HuH-7 (cell line): ENCODE measurements at regions not wholly inside any gene's neighbourhood (a gene's known extent, or its start where the extent isn't known, plus 50 kb on each side); places are given as distances from the start of the nearest gene placed in this dataset.
"Not testable (repeated sequence)": the region's sequence is repeated elsewhere in the genome, so short reads cannot be mapped to it uniquely, and the experiment has no call there.

Source experiments
- DNase-seq: peaks from one replicate; pipeline ENCODE4 v3.0.0; 2011; ENCODE audit warnings: low spot score

DNA sequence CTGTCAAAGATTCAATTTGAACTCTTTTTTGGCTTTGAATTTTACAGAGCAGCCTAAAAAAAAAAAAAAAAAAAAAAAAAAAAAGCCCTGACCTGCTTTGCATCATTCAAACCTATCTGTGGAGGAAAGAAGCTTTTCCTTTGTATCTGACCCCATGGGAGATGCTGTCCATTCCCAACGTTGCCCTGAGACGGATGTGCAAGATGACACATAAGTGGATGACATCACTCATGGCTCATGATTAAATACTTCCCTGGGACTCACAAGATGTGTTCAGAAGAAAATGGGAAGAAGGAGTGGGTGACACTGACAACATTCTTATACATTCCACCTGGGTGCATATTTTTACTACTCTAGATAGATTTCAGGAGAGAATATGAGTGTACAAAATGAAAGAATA is 245.7 kb upstream of the ELAVL2 start:
- no peak for DNase-seq

DNA sequence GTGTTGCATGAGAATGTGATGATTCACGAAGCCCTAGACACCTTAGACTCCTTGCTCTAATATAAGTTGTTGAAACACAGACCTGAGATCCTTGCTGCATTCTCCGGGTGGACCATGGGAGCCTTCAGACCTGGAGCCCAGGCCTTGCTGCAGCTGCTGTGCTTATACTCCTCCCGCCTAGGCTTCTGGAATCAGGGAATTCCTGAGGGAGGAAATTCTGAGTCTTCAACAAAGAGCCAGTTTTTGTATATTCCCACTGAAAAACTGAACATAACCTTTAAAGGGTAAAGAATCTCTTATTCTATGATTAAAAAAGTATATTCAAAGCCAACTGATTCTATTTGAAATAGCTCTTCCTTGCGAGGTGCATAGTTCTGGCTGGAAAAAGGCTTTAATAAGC is 245.1 kb upstream of the ELAVL2 start:
- no peak for DNase-seq

- DNase-seq: not testable (repeated sequence)
Measured at GRCh38 chr9:24067107-24067506, 241.1 kb upstream of the ELAVL2 start.

- no peak for DNase-seq
Measured at GRCh38 chr9:24059651-24060050, 233.6 kb upstream of the ELAVL2 start.

- DNase-seq: no peak
Measured at GRCh38 chr9:24051587-24051986, 225.5 kb upstream of the ELAVL2 start.

- not testable (repeated sequence) for DNase-seq
Measured at GRCh38 chr9:24050239-24050638, 224.2 kb upstream of the ELAVL2 start.

- no peak for DNase-seq
Measured at GRCh38 chr9:24045150-24045549, 219.1 kb upstream of the ELAVL2 start.

DNA sequence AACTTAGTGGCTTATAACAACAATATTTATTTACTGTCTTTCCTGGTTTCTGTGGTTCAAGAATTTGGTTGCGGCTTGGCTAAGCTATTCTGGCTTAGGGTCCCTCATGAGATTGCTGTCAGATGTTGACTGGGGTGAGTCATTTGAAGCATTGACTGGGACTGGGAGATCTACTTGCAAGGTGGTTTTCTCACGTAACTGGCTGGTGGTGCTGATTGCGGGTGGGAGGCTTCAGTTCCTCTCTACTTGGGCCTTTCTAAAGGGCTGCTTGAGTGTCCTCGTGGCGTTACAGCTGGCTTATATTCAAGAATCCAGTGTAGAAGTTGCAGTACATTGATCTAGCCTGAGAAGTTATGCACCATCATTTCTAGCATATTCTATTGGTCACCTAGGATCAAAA is 218.5 kb upstream of the ELAVL2 start:
- no peak for DNase-seq

DNA sequence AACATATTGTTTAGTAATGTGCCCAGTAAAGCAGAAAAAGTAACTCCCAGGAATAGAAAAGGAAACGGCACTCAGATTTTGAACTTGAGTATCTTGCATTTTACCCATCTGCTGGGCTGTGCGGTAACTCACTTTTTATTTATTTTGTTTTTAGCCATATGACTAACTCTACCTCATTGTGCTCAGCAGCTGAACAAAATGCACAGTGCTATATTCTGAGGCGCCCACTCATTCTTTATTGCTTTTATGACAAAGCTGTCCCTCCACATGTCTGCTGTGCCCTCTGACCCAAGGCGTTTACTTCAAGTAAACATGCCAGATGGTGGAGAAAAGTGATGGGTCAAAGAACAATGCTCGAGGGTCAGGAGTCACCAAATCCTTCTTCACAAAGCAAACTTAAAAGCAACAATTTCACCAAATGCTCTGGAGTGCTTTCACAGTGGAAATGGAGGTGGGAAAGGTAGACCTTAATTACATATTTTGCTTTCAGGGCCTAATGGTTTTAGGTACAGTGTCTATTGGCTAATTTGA is 215.2 kb upstream of the ELAVL2 start:
- no peak for DNase-seq

GRCh38 chr9:24036459-24036858 is 210.4 kb upstream of the ELAVL2 start:
- no peak for DNase-seq

DNA sequence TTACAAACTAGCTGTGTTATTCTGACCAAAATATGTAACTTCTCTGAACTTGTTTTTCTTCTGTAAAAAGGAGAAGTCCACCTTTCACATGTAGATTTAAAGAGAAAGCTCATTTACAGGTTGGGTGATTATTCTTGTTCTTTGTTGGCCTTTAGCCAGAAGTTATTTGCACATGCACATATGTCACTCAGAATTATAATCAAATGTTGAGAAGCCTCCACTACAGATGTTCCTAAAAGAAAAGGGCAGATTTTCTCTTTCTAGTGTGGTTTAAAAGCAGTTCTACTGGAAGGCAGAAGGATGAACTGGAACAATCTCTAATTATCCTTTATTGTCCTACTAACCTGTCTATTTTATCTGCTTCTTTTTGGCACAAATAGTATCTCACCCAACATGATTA is 209.8 kb upstream of the ELAVL2 start:
- DNase-seq: no peak

DNA sequence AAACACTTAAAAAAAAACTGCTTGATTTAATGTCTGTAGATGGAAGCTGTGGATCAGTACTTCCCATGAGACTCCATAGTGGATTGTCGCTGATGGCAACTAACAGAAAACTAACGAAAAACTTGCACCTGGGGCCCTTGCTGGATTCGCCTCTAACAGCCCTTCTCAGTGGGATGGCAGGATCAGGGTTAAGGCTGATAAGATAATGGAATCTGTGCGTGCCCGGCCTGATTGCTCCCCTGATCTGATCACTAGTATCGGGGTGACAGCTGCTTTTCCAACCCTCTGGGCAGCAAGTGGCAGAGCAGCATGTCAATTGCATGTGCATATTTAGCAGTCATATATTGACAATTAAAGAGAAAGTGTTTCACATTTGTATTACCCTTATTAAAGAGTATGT is 185.8 kb upstream of the ELAVL2 start:
- DNase-seq: no peak

DNA sequence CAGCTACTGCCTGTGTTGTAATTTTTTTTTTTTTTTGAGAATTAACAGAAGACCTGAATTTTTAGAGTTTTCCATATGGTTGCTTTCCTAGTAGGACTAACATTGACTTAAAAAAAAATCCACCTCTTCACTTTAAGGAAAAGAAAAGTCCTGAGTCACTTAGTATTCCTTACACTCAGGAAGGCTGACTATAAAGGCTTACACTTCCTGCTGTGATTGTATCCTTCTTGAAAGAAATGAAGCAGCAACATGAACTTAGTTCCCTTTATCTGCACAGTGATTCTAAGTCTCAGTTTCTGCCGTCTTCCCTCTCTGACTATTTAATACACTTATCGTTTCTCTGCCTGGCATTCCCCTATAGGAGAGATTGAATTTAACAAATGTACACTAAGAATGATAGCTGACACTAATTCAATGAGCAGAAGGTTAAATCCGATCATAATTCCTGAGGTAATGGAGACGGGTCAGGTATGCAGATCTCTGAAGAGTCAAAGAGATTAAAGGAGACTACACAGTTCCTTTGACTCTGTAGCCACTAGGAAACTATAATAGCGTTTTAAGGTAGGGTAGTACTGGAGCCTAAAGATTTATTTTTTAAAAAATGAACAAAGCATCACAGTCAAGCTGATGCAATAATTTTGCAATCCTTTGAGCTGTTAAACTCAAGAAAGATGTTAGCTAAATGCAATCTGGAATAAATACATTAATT is 185.1 kb upstream of the ELAVL2 start:
- DNase-seq: no peak

GRCh38 chr9:24009322-24009721 is 183.3 kb upstream of the ELAVL2 start:
- no peak for DNase-seq

DNA sequence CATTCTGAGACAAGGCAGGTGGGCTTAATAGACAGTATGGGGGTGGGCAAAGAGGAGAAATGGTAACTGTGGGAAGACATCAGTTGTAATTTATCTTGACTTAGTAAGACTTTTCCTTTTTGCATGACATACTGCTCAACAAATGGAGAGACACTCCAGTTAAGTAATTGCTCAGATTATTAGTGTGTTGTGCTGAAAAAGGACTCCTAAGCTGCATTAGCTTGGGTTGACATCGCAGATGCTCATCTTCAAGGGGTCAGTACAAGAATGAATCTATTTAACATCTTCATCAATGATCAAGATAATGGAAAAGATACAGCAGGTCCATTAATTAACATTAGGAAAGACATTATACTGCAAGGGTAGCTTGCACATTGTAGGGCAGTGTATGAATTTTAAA is 181.1 kb upstream of the ELAVL2 start:
- DNase-seq: no peak

- DNase-seq: not testable (repeated sequence)
Measured at GRCh38 chr9:23991874-23992273, 165.8 kb upstream of the ELAVL2 start.

DNA sequence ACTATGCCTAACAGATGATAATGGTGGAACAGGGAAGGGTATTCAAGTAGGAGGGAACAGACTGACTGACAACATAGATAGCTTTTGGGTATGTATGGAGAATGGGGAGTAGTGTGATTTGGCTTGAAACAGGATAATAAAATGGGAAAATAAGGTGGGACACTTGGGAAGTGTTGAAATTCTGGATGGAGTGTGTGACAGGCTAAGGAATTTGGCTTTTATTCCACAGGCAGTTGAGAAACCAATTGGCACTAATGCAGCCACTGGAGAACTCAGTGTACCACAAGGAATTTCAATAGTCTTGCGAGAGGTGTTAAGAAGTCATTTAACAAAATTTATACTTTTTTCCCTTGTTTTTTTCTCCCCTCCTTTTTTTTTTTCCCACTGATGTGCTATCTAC is 153.5 kb upstream of the ELAVL2 start:
- no peak for DNase-seq

- no peak for DNase-seq
Measured at GRCh38 chr9:23962101-23962500, 136.1 kb upstream of the ELAVL2 start.

GRCh38 chr9:23945897-23946296 is 119.9 kb upstream of the ELAVL2 start:
- no peak for DNase-seq

DNA sequence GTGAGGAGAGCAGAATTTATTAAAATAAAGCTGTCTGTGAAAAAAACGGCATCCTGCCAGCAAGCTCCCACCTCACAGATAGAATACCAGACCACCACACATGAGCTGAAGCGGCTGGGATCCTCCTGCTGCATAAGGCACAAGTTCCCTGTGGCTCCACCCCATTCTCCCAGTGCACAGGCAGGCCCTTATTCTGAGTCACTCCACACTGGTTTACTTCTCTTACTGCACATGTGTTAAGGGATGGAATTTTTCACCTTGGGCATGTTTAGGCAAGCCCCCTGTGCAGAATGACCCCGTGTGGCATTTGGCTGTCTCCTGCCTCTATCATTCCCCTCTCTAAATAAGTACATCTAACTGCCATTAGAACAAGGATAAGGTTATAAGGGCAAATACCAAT is 115.0 kb upstream of the ELAVL2 start:
- no peak for DNase-seq

DNA sequence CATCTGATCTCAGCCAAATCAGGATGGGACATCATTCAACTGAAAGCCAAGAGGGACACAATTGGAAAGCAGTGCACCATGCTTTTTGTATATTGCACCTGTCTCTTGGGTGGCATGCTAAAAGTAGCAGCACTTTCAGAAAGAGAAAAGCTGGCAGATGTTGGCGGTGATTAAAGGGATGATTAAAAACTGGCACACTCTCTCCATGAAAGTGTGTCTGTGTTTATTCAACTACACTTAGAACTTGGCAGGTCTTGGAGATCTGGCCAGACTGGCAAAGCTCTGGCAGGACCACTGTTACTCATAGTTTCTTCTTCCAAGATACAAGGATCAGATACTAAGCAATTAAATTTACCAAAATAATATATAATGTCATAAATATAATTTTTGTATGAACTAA is 112.9 kb upstream of the ELAVL2 start:
- DNase-seq: no peak

DNA sequence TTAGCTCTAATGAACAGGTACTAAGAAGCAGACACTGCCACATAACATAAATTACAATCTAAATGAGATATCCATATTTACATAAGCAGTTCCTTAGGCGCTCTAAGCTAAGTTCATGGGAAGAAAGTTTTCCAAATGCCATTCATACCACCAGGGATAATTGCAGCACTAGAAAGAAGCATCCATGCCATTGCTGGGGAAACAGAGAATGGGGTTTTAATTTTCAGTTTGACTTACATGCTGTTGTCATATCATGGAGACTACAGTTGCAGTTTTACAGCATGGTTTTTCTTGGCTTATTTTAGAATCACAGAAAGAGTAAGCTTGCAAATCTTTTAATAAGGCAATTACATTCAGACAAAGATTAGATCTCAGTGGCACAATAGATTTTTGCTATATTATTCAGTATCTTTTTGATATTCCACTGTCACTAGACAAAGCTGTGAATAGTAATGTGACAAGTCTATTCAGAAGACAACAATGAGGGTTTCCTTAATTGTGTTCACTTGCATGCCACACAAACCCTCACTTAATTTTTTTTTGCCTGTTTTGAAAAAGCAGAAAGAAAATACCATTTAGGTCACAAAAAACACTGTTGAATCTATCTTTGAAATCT is 108.4 kb upstream of the ELAVL2 start:
- no peak for DNase-seq

DNA sequence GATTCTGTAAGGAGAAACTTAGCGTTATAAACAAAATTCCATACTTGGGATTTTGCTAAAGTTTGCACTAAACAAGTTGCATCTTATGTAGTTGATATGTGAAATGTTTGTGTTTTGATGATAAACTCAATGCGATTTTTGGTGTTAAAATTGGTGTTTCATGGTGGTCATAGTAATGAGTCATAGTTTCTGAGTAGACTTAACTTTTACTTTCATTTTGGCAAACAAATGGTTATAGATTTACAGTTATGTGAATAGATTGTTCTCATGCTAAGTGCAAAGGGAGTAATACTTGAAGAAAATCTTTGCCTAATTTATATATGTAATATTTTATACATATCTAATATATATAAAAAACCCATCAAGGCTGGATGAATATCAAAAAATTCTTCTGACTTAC is 107.3 kb upstream of the ELAVL2 start:
- no peak for DNase-seq

DNA sequence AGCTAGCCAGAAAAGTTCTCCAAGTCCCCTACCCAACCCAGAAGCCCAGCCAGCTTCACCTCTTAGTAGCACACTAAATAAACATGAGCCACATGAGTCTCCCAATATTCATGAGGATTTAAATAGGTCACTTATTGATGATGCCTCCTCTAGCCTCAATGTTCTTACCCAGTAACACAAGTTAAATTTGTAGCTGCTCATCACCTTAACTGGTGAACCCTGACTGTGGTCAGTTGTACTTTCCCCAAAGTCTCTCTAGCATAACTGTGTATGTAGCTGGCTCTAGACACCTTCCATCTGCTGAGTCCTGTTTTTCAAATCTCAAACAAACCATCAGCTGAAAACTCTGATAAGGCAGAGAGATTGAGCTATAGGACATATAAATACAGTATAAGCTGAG is 100.3 kb upstream of the ELAVL2 start:
- no peak for DNase-seq
